VCaP (cell line): ENCODE measurements at regions not wholly inside any gene's neighbourhood (a gene's known extent, or its start where the extent isn't known, plus 50 kb on each side); places are given as distances from the start of the nearest gene placed in this dataset.
"Not testable (repeated sequence)": the region's sequence is repeated elsewhere in the genome, so short reads cannot be mapped to it uniquely, and the experiment has no call there.

Source experiments
- H3K27ac ChIP-seq: fragments of 450-650 bp; 2 replicates; pipeline ENCODE4 v1.5.1; 2017
- CTCF ChIP-seq: fragments of 450-650 bp; conservative IDR thresholded peaks from 2 replicates; pipeline ENCODE4 v1.5.1; 2017; ENCODE audit warnings: mild to moderate bottlenecking, moderate library complexity

GRCh38 chr6:155530219-155530834, 74.7 kb upstream of the NOX3 start:
- TF ChIP-seq CTCF, result peak; percentile 80
- no peak overlapping the region for H3K27ac ChIP-seq

GRCh38 chr6:155529814-155530213, 74.2 kb upstream of the NOX3 start:
- H3K27ac ChIP-seq, result not testable (repeated sequence)

- TF ChIP-seq CTCF, result no peak
- H3K27ac ChIP-seq, result no peak overlapping the region
Observed at GRCh38 chr6:155528982-155529453, 73.4 kb upstream of the NOX3 start.

- TF ChIP-seq CTCF, result no peak
- H3K27ac ChIP-seq, result no peak overlapping the region
Observed at GRCh38 chr6:155528335-155528734, 72.7 kb upstream of the NOX3 start.

- no peak for TF ChIP-seq CTCF
- no peak overlapping the region for H3K27ac ChIP-seq
Observed at GRCh38 chr6:155527443-155527842, 71.8 kb upstream of the NOX3 start.

GRCh38 chr6:155523821-155524651, 68.4 kb upstream of the NOX3 start:
- no peak overlapping the region for H3K27ac ChIP-seq

GRCh38 chr6:155521719-155522118, 66.1 kb upstream of the NOX3 start:
- no peak overlapping the region for H3K27ac ChIP-seq
- TF ChIP-seq CTCF, result no peak

More at GRCh38 chr6:155523821-155524651, 68.4 kb upstream of the NOX3 start:
- TF ChIP-seq CTCF, result no peak

GRCh38 chr6:155520078-155520477, 64.4 kb upstream of the NOX3 start:
- no peak for TF ChIP-seq CTCF
- no peak overlapping the region for H3K27ac ChIP-seq
